Mesendoderm (in vitro differentiated cells): ENCODE measurements at regions not wholly inside any gene's neighbourhood (a gene's known extent, or its start where the extent isn't known, plus 50 kb on each side); places are given as distances from the start of the nearest gene placed in this dataset.
A peak's percentile ranks its signal among the peaks of the same experiment; 100 is the strongest.

ENCODE experiments used
- DNase-seq: peaks from one replicate; pipeline ENCODE4 v3.0.0; 2013
- H2AK5ac ChIP-seq: 2 replicates; pipeline ENCODE4 v1.6.1; 2013; ENCODE audit warnings: low read length, inconsistent platforms
- H2BK120ac ChIP-seq: 2 replicates; pipeline ENCODE4 v1.6.1; 2013; ENCODE audit warnings: low read depth, mild to moderate bottlenecking, low read length, moderate library complexity, mixed read lengths
- H2BK15ac ChIP-seq: replicated peaks from 2 replicates; pipeline ENCODE4 v1.6.1; 2013; ENCODE audit warnings: low read depth, mild to moderate bottlenecking, moderate library complexity
- H2BK5ac ChIP-seq: 2 replicates; pipeline ENCODE4 v1.6.1; 2013; ENCODE audit warnings: low read length, inconsistent platforms
- H3K18ac ChIP-seq: 2 replicates; pipeline ENCODE4 v1.6.1; 2013; ENCODE audit warnings: mild to moderate bottlenecking, low read length, mixed read lengths
- H3K23ac ChIP-seq: one replicate; pipeline ENCODE4 v1.6.1; 2013; ENCODE audit warnings: low read length
- H3K27ac ChIP-seq: 2 replicates; pipeline ENCODE4 v1.5.1; 2013; ENCODE audit warnings: low read depth, mild to moderate bottlenecking, inconsistent platforms, low read length, moderate library complexity
- H3K27me3 ChIP-seq: 2 replicates; pipeline ENCODE4 v1.6.1; 2013; ENCODE audit warnings: low read length, control low read depth, mild to moderate bottlenecking, inconsistent platforms; ENCODE audit not compliant: insufficient read depth, poor library complexity
- H3K36me3 ChIP-seq: 2 replicates; pipeline ENCODE4 v1.6.1; 2013; ENCODE audit warnings: low read length, inconsistent platforms; ENCODE audit not compliant: control insufficient read depth, insufficient read depth
- H3K4ac ChIP-seq: one replicate; pipeline ENCODE4 v1.6.1; 2013; ENCODE audit warnings: low read depth, mild to moderate bottlenecking, low read length, moderate library complexity
- H3K4me1 ChIP-seq: 2 replicates; pipeline ENCODE4 v1.6.1; 2013; ENCODE audit warnings: low read depth, low read length, inconsistent platforms; ENCODE audit not compliant: control insufficient read depth
- H3K4me2 ChIP-seq: 2 replicates; pipeline ENCODE4 v1.6.1; 2013; ENCODE audit warnings: low read length
- H3K4me3 ChIP-seq: 2 replicates; pipeline ENCODE4 v1.5.1; 2013; ENCODE audit warnings: mild to moderate bottlenecking, low read length
- H3K56ac ChIP-seq: one replicate; pipeline ENCODE4 v1.6.1; 2013; ENCODE audit warnings: low read length
- H3K79me1 ChIP-seq: 2 replicates; pipeline ENCODE4 v1.6.1; 2013; ENCODE audit warnings: low read length, inconsistent platforms
- H3K79me2 ChIP-seq: 2 replicates; pipeline ENCODE4 v1.6.1; 2013; ENCODE audit warnings: mild to moderate bottlenecking, low read length; ENCODE audit not compliant: control insufficient read depth, insufficient read depth
- H3K9ac ChIP-seq: 2 replicates; pipeline ENCODE4 v1.6.1; 2013; ENCODE audit warnings: low read length, inconsistent platforms
- H4K5ac ChIP-seq: one replicate; pipeline ENCODE4 v1.6.1; 2013; ENCODE audit warnings: low read length
- H4K8ac ChIP-seq: one replicate; pipeline ENCODE4 v1.6.1; 2013; ENCODE audit warnings: low read depth, mild to moderate bottlenecking, control low read depth, low read length, moderate library complexity
- WGBS: extraction: QIAGEN DNeasy Blood & Tissue Kit; methylation state at CpG from one replicate; pipeline ENCODE4 v1.1.7; 2013; ENCODE audit warnings: low lambda C conversion rate, missing lambda C conversion rate; ENCODE audit not compliant: insufficient coverage; ENCODE audit errors: extremely low coverage; 5-methylcytosine and 5-hydroxymethylcytosine counted together

- peak; percentile 67 for DNase-seq
- Histone ChIP-seq H2BK120ac (peak overlapping the region; percentile 82), H3K23ac (no peak overlapping the region), H3K4me1 (peaks cover 3% of the 10 kb centered on the region), H3K79me2 (no peaks in the 10 kb centered on the region), H3K4me2 (no peak overlapping the region), H3K36me3 (no peaks in the 10 kb centered on the region), H3K4ac (peak overlapping the region; percentile 68), H2AK5ac (no peak overlapping the region), H4K5ac (no peak overlapping the region), H4K8ac (no peak overlapping the region), H3K18ac (peak overlapping the region; percentile 80), H3K27ac (peak overlapping the region; percentile 73), H2BK5ac (no peak overlapping the region), H3K79me1 (no peaks in the 10 kb centered on the region), H3K56ac (peak overlapping the region; percentile 53), H3K27me3 (no peaks in the 10 kb centered on the region), H2BK15ac (no peak overlapping the region), H3K4me3 (no peak overlapping the region), H3K9ac (no peak overlapping the region)
- no CpG with 5 or more reads among the region's 4 CpGs for WGBS
Observed at GRCh38 chr13:106859533-106859904, 291.6 kb upstream of the ARGLU1 start.

GRCh38 chr13:106858903-106859532 is 291.1 kb upstream of the ARGLU1 start:
- H3K23ac ChIP-seq, result no peak overlapping the region
- H2AK5ac ChIP-seq, result no peak overlapping the region
- no peaks in the 10 kb centered on the region for H3K79me2 ChIP-seq
- H3K36me3 ChIP-seq, result no peaks in the 10 kb centered on the region
- H3K56ac ChIP-seq, result peak overlapping the region; percentile 53
- H3K27ac ChIP-seq, result peak overlapping the region; percentile 73
- no peak overlapping the region for H2BK15ac ChIP-seq
- H3K18ac ChIP-seq, result peak overlapping the region; percentile 80
- no peak overlapping the region for H4K8ac ChIP-seq
- H4K5ac ChIP-seq, result no peak overlapping the region
- no CpG with 5 or more reads among the region's 12 CpGs for WGBS
- H3K4me1 ChIP-seq, result peaks cover 3% of the 10 kb centered on the region
- H3K9ac ChIP-seq, result no peak overlapping the region
- peak; percentile 79 for DNase-seq
- H3K4me2 ChIP-seq, result no peak overlapping the region
- no peak overlapping the region for H2BK5ac ChIP-seq
- peak overlapping the region; percentile 82 for H2BK120ac ChIP-seq
- H3K4me3 ChIP-seq, result no peak overlapping the region
- H3K4ac ChIP-seq, result peak overlapping the region; percentile 68
- H3K79me1 ChIP-seq, result no peaks in the 10 kb centered on the region
- H3K27me3 ChIP-seq, result no peaks in the 10 kb centered on the region

GRCh38 chr13:106852436-106852835 is 284.5 kb upstream of the ARGLU1 start:
- Histone ChIP-seq H2BK5ac (no peak overlapping the region), H4K8ac (no peak overlapping the region), H3K9ac (no peak overlapping the region), H3K27me3 (no peaks in the 10 kb centered on the region), H3K23ac (no peak overlapping the region), H3K4me3 (no peak overlapping the region), H3K79me2 (no peaks in the 10 kb centered on the region), H3K79me1 (no peaks in the 10 kb centered on the region), H2BK15ac (no peak overlapping the region), H3K4me1 (no peaks in the 10 kb centered on the region), H3K4me2 (no peak overlapping the region), H2AK5ac (no peak overlapping the region), H3K18ac (no peak overlapping the region), H2BK120ac (no peak overlapping the region), H3K36me3 (no peaks in the 10 kb centered on the region), H4K5ac (no peak overlapping the region), H3K4ac (no peak overlapping the region), H3K27ac (no peak overlapping the region), H3K56ac (no peak overlapping the region)
- DNase-seq, result no peak
- WGBS, result no CpG with 5 or more reads among the region's 8 CpGs

- H2BK15ac ChIP-seq, result no peak overlapping the region
- H4K5ac ChIP-seq, result no peak overlapping the region
- no peak overlapping the region for H3K4ac ChIP-seq
- no peak overlapping the region for H3K18ac ChIP-seq
- no peaks in the 10 kb centered on the region for H3K79me1 ChIP-seq
- no peaks in the 10 kb centered on the region for H3K27me3 ChIP-seq
- no CpG with 5 or more reads among the region's 7 CpGs for WGBS
- no peak overlapping the region for H3K4me2 ChIP-seq
- H3K27ac ChIP-seq, result no peak overlapping the region
- no peak overlapping the region for H4K8ac ChIP-seq
- no peak overlapping the region for H3K23ac ChIP-seq
- no peak overlapping the region for H3K9ac ChIP-seq
- no peak overlapping the region for H2AK5ac ChIP-seq
- H3K56ac ChIP-seq, result no peak overlapping the region
- H3K4me1 ChIP-seq, result no peaks in the 10 kb centered on the region
- H3K36me3 ChIP-seq, result no peaks in the 10 kb centered on the region
- H3K79me2 ChIP-seq, result no peaks in the 10 kb centered on the region
- H2BK120ac ChIP-seq, result no peak overlapping the region
- DNase-seq, result peak; percentile 41
- no peak overlapping the region for H3K4me3 ChIP-seq
- H2BK5ac ChIP-seq, result no peak overlapping the region
Observed at GRCh38 chr13:106850973-106851650, 283.2 kb upstream of the ARGLU1 start.

DNA sequence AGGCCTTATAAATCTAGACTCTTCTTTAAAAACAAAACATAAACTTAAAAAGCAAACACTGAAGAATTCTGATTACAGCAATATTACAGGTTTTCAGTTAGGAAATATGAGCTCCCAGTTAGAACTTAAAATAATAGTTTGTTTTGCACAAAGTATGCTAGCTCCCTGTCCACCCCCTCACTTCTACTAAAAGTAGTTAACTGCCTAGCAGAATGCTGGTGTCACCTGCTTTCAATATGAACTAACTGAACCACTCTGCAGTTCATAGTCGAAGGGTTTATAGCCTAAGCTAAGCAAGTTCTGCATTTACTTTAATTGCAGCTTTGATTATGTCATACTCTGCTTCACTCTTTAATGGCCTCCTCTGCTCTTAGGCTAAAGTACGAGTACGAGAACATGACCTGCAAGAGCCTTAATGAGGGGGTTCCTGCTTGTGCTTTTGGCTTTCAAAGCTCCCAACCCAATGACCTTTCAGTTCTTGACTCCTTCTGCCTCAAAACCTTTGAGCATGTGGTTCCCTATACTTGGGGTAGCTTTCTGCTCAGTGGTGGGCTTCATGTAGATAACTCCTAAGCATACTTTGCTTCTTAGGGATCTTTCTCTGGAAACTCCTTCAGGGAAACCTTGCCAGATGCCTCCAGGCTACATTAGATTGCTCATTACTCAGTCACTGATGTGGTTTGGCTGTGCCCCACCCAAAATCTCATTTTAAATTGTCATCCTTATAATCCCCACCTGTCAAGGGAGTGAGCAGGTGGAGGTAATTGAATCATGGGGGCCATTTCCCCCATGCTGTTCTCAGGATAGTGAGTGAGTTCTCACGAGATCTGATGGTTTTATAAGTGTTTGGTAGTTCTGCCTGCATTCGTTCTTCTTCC is 278.9 kb upstream of the ARGLU1 start:
- DNase-seq, result no peak
- no peak overlapping the region for H3K9ac ChIP-seq
- H3K79me1 ChIP-seq, result no peaks in the 10 kb centered on the region
- no peak overlapping the region for H3K27ac ChIP-seq
- no peak overlapping the region for H4K8ac ChIP-seq
- no peak overlapping the region for H2BK5ac ChIP-seq
- no peak overlapping the region for H2BK120ac ChIP-seq
- no peak overlapping the region for H3K4me3 ChIP-seq
- no peak overlapping the region for H3K4ac ChIP-seq
- H3K18ac ChIP-seq, result no peak overlapping the region
- no peak overlapping the region for H2BK15ac ChIP-seq
- H3K4me2 ChIP-seq, result no peak overlapping the region
- no peaks in the 10 kb centered on the region for H3K36me3 ChIP-seq
- no peak overlapping the region for H3K23ac ChIP-seq
- no peaks in the 10 kb centered on the region for H3K79me2 ChIP-seq
- WGBS, result no CpG with 5 or more reads among the region's 5 CpGs
- no peaks in the 10 kb centered on the region for H3K4me1 ChIP-seq
- no peak overlapping the region for H2AK5ac ChIP-seq
- no peaks in the 10 kb centered on the region for H3K27me3 ChIP-seq
- no peak overlapping the region for H3K56ac ChIP-seq
- H4K5ac ChIP-seq, result no peak overlapping the region
